ENCODE measurements at regions not wholly inside any gene's neighbourhood (a gene's known extent, or its start where the extent isn't known, plus 50 kb on each side); places are given as distances from the start of the nearest gene placed in this dataset.

DNA sequence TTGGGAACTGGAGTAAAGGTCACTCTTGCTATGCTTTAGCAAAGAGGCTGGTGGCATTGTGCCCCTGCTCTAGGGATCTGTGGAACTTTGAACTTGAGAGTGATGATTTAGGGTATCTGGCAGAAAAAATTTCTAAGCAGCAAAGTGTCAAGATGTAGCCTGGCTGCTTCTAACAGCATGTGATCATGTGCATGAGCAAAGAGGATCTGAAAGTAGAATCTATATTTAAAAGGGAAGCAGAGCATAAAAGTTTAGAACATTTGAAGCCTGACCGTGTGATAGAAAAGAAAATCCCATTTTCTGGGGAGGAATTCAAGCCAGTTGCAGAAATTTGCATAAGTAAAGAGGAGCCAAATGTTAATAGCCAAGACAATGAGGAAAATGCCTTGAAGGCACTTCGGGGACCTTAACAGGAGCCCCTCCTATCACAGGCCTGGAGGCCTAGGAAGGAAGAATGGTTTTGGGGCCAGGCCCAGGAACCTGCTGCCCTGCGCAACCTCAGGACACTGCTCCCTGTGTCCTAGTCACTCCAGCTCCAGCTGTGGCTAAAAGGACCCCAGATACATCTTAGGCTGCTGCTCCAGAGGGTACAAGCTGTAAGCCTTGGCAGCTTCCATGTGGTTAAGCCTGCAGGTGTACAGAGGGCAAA is 212.2 kb upstream of the LINGO1 start:
- H3K27me3 ChIP-seq (ENCODE audit: control insufficient read depth in 1 of 2, insufficient read depth in 2 of 2, low read length in 2 of 2): peaks cover 0 to 4% of the 10 kb centered on the region in 2 donors

GRCh38 chr15:77843546-77843945 is 210.8 kb upstream of the LINGO1 start:
- no peaks in the 10 kb centered on the region for H3K4me1 ChIP-seq (ENCODE audit: control insufficient read depth, insufficient read depth, low read length)
- H3K27ac ChIP-seq (ENCODE audit: low read length): no peak overlapping the region
- H3K27me3 ChIP-seq (ENCODE audit: control insufficient read depth in 1 of 2, insufficient read depth in 2 of 2, low read length in 2 of 2): peaks cover 0 to 4% of the 10 kb centered on the region in 2 donors
- no peak overlapping the region for H3K4me3 ChIP-seq (ENCODE audit: low read length in 2 of 2)
- no peak overlapping the region for H3K9ac ChIP-seq (ENCODE audit: low read length in 2 of 2)
- H3K9me3 ChIP-seq (ENCODE audit: control insufficient read depth in 2 of 2, low read length in 2 of 2): peaks cover 0 to 4% of the 10 kb centered on the region in 2 donors
- H3K36me3 ChIP-seq (ENCODE audit: control insufficient read depth in 2 of 2, insufficient read depth in 2 of 2, low read length in 2 of 2): no peaks in the 10 kb centered on the region

More for the DNA sequence above, 212.2 kb upstream of the LINGO1 start:
- H3K4me1 ChIP-seq (ENCODE audit: control insufficient read depth, insufficient read depth, low read length): no peaks in the 10 kb centered on the region
- H3K9me3 ChIP-seq (ENCODE audit: control insufficient read depth in 2 of 2, low read length in 2 of 2): peaks cover 0 to 4% of the 10 kb centered on the region in 2 donors
- H3K27ac ChIP-seq (ENCODE audit: low read length): no peak overlapping the region
- no peaks in the 10 kb centered on the region for H3K36me3 ChIP-seq (ENCODE audit: control insufficient read depth in 2 of 2, insufficient read depth in 2 of 2, low read length in 2 of 2)
- H3K9ac ChIP-seq (ENCODE audit: low read length in 2 of 2): no peak overlapping the region
- no peak overlapping the region for H3K4me3 ChIP-seq (ENCODE audit: low read length in 2 of 2)

- H3K4me3 ChIP-seq (ENCODE audit: low read length in 2 of 2): no peak overlapping the region
- H3K4me1 ChIP-seq (ENCODE audit: control insufficient read depth, insufficient read depth, low read length): no peaks in the 10 kb centered on the region
- H3K27ac ChIP-seq (ENCODE audit: low read length): no peak overlapping the region
- H3K9me3 ChIP-seq (ENCODE audit: control insufficient read depth in 2 of 2, low read length in 2 of 2): peaks cover 0 to 4% of the 10 kb centered on the region in 2 donors
- H3K36me3 ChIP-seq (ENCODE audit: control insufficient read depth in 2 of 2, insufficient read depth in 2 of 2, low read length in 2 of 2): no peaks in the 10 kb centered on the region
- peaks cover 0 to 13% of the 10 kb centered on the region in 2 donors for H3K27me3 ChIP-seq (ENCODE audit: control insufficient read depth in 1 of 2, insufficient read depth in 2 of 2, low read length in 2 of 2)
- H3K9ac ChIP-seq (ENCODE audit: low read length in 2 of 2): no peak overlapping the region
These were observed 208.5 kb upstream of the LINGO1 start for GRCh38 chr15:77840991-77841775.

GRCh38 chr15:77839970-77840905 is 207.5 kb upstream of the LINGO1 start:
- H3K27ac ChIP-seq (ENCODE audit: low read length): no peak overlapping the region
- peaks cover 0 to 4% of the 10 kb centered on the region in 2 donors for H3K9me3 ChIP-seq (ENCODE audit: control insufficient read depth in 2 of 2, low read length in 2 of 2)
- H3K9ac ChIP-seq (ENCODE audit: low read length in 2 of 2): no peak overlapping the region
- no peaks in the 10 kb centered on the region for H3K4me1 ChIP-seq (ENCODE audit: control insufficient read depth, insufficient read depth, low read length)
- no peak overlapping the region for H3K4me3 ChIP-seq (ENCODE audit: low read length in 2 of 2)
- H3K36me3 ChIP-seq (ENCODE audit: control insufficient read depth in 2 of 2, insufficient read depth in 2 of 2, low read length in 2 of 2): no peaks in the 10 kb centered on the region
- peaks cover 0 to 18% of the 10 kb centered on the region in 2 donors for H3K27me3 ChIP-seq (ENCODE audit: control insufficient read depth in 1 of 2, insufficient read depth in 2 of 2, low read length in 2 of 2)

DNA sequence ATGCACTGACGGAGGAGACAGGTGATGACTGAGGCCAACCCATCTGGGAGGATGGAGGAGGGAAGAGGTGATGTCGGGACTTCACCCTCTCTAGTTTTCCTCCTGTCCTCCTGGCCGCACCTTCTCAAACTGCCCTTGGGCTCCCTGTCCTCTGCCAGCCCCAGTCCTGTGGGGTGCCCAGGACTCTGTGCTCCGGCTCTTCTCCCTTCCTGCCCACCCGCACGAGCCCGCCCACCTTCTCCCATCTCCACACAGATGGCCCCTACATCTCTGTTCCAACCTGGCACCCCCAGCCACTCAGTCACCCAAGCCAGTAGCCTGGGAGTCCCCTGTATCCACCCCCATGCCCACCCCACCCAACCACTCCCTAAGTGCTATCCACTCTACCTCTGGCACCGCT is 206.7 kb upstream of the LINGO1 start:
- Histone ChIP-seq H3K4me3 (ENCODE audit: low read length in 2 of 2) (no peak overlapping the region), H3K27ac (ENCODE audit: low read length) (no peak overlapping the region), H3K36me3 (ENCODE audit: control insufficient read depth in 2 of 2, insufficient read depth in 2 of 2, low read length in 2 of 2) (no peaks in the 10 kb centered on the region), H3K27me3 (ENCODE audit: control insufficient read depth in 1 of 2, insufficient read depth in 2 of 2, low read length in 2 of 2) (peaks cover 0 to 18% of the 10 kb centered on the region in 2 donors), H3K9ac (ENCODE audit: low read length in 2 of 2) (no peak overlapping the region), H3K4me1 (ENCODE audit: control insufficient read depth, insufficient read depth, low read length) (no peaks in the 10 kb centered on the region), H3K9me3 (ENCODE audit: control insufficient read depth in 2 of 2, low read length in 2 of 2) (no peaks in the 10 kb centered on the region)

DNA sequence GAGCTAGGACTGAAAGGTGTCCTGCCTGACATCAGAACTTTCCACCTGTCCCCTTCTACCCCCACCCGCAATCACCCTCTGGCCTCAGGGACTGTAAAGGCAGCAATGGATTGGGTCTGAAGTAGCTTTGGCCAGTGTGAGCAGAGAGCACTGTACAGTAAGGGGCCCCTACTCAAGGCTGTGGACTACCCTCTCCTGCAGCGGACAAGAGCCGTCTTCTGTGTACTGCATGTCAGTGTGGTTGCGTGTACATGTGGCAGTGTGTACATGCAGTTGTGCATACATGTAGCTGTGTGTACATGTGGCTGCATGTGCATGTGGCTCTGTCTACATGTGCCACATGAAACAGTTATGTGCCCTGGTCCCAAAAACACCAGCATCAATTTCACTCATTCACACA is 205.9 kb upstream of the LINGO1 start:
- Histone ChIP-seq H3K9me3 (ENCODE audit: control insufficient read depth in 2 of 2, low read length in 2 of 2) (no peaks in the 10 kb centered on the region), H3K4me1 (ENCODE audit: control insufficient read depth, insufficient read depth, low read length) (no peaks in the 10 kb centered on the region), H3K27ac (ENCODE audit: low read length) (no peak overlapping the region), H3K9ac (ENCODE audit: low read length in 2 of 2) (no peak overlapping the region), H3K27me3 (ENCODE audit: control insufficient read depth in 1 of 2, insufficient read depth in 2 of 2, low read length in 2 of 2) (peaks cover 0 to 18% of the 10 kb centered on the region in 2 donors), H3K36me3 (ENCODE audit: control insufficient read depth in 2 of 2, insufficient read depth in 2 of 2, low read length in 2 of 2) (no peaks in the 10 kb centered on the region), H3K4me3 (ENCODE audit: low read length in 2 of 2) (no peak overlapping the region)

DNA sequence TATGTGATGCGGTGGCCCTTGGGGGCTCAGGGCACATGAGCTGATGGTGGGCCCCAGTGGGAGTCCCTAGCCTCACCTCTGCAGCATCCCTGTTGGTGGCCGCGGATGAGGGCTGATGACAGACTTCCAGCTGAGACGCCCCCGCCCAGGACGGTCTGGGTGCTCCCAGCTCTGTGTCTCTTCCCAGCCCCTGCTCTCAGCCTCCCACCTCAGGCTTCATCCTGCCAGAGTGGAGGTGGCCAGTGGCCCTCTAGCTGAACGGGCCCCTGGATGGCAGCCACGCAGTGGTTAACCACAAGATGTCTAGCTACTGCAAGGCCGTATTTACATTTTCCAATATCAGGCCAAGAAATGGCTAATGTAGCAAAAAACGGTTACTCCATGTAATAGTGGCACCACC is 205.3 kb upstream of the LINGO1 start:
- Histone ChIP-seq H3K4me3 (ENCODE audit: low read length in 2 of 2) (no peak overlapping the region), H3K4me1 (ENCODE audit: control insufficient read depth, insufficient read depth, low read length) (no peaks in the 10 kb centered on the region), H3K36me3 (ENCODE audit: control insufficient read depth in 2 of 2, insufficient read depth in 2 of 2, low read length in 2 of 2) (no peaks in the 10 kb centered on the region), H3K27me3 (ENCODE audit: control insufficient read depth in 1 of 2, insufficient read depth in 2 of 2, low read length in 2 of 2) (peaks cover 0 to 20% of the 10 kb centered on the region in 2 donors), H3K9ac (ENCODE audit: low read length in 2 of 2) (no peak overlapping the region), H3K9me3 (ENCODE audit: control insufficient read depth in 2 of 2, low read length in 2 of 2) (no peaks in the 10 kb centered on the region), H3K27ac (ENCODE audit: low read length) (no peak overlapping the region)

DNA sequence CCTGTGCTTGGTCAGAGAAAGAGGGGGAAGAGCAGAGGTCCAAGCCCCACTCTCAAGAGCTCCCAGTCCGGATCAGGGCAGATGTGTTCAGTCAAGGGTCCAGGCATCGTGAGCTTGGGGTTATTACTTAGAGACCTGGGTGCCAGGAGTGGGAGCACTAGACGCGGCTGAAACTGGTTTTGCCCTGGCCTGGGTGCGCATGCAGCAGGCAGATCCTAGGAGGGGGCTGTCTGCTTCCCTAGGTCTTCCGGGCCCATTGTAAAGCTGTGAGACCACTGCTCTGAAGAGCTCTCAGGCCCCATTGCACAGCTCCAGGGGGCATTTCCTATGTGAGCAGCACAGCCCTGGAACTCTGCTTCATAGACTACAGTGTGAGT is 204.9 kb upstream of the LINGO1 start:
- H3K27me3 ChIP-seq (ENCODE audit: control insufficient read depth in 1 of 2, insufficient read depth in 2 of 2, low read length in 2 of 2): peaks cover 0 to 20% of the 10 kb centered on the region in 2 donors
- no peaks in the 10 kb centered on the region for H3K4me1 ChIP-seq (ENCODE audit: control insufficient read depth, insufficient read depth, low read length)
- no peak overlapping the region for H3K27ac ChIP-seq (ENCODE audit: low read length)
- H3K4me3 ChIP-seq (ENCODE audit: low read length in 2 of 2): no peak overlapping the region
- H3K9me3 ChIP-seq (ENCODE audit: control insufficient read depth in 2 of 2, low read length in 2 of 2): no peaks in the 10 kb centered on the region
- no peak overlapping the region for H3K9ac ChIP-seq (ENCODE audit: low read length in 2 of 2)
- H3K36me3 ChIP-seq (ENCODE audit: control insufficient read depth in 2 of 2, insufficient read depth in 2 of 2, low read length in 2 of 2): no peaks in the 10 kb centered on the region

DNA sequence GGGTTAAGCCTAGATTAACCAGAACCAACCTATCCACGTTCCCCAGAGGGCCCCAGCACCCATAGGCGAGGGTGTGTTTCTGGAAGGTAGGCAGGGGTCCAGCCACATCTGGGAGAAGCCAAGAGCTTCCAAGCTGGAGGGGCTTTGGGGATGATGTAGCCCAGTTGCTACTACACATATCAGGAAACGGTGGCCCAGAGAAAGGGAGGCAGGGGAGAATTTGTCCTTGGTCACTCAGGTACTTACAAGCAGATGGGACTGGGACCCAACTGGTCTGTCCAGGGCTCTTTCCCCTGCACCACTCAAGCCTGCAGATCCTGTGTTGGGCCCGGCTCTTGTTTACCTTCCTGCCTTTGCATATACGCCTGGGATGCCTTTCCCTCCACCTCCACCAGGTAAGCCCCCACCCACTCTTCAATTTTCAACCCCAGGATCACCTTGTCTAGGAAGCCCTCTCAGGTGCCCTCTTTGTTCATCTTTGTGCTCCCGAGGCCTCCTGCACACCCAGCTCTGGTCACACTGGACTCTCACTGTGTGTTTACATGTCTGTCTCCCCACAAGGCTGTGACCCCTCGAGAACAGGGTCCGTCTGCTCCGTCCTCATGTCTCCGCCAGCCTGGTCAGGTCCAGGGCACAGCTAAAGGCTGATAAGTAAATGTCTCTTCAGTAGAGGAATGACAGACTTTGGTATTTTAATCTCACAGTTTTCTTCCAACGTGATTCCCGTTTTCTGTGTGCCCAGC is 204.4 kb upstream of the LINGO1 start:
- Histone ChIP-seq H3K27me3 (ENCODE audit: control insufficient read depth in 1 of 2, insufficient read depth in 2 of 2, low read length in 2 of 2) (peaks cover 0 to 20% of the 10 kb centered on the region in 2 donors), H3K9ac (ENCODE audit: low read length in 2 of 2) (no peak overlapping the region), H3K9me3 (ENCODE audit: control insufficient read depth in 2 of 2, low read length in 2 of 2) (no peaks in the 10 kb centered on the region), H3K27ac (ENCODE audit: low read length) (no peak overlapping the region), H3K4me1 (ENCODE audit: control insufficient read depth, insufficient read depth, low read length) (no peaks in the 10 kb centered on the region), H3K36me3 (ENCODE audit: control insufficient read depth in 2 of 2, insufficient read depth in 2 of 2, low read length in 2 of 2) (no peaks in the 10 kb centered on the region), H3K4me3 (ENCODE audit: low read length in 2 of 2) (no peak overlapping the region)

DNA sequence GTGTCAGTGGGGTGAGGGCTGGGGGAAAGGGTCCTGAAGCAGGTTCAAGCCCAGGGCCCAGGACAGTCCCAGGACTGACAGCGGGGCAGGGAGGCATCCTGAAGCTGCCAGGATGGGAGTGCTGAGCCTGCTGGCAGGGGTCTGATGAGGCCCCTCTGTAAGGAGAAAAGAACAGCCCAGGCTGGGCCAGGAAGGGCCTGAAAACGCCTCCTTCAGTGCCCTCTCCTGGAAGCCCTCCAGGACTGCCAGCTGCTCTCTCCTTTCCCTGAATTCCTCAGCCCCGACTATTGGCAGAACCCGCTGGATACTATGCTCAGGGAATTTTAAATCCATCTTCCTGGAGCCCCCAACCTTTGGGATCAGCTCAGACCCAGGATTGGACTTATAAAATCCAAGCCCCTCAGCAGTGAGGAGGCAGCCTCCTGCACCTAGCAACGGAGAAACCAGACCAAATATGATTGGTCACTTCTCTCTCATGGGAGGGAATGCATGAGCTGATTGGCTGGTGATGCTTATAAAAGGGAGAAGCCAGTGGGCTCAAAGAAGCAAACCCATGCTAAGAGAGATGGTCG is 203.5 kb upstream of the LINGO1 start:
- H3K36me3 ChIP-seq (ENCODE audit: control insufficient read depth in 2 of 2, insufficient read depth in 2 of 2, low read length in 2 of 2): no peaks in the 10 kb centered on the region
- no peaks in the 10 kb centered on the region for H3K4me1 ChIP-seq (ENCODE audit: control insufficient read depth, insufficient read depth, low read length)
- no peaks in the 10 kb centered on the region for H3K9me3 ChIP-seq (ENCODE audit: control insufficient read depth in 2 of 2, low read length in 2 of 2)
- H3K27me3 ChIP-seq (ENCODE audit: control insufficient read depth in 1 of 2, insufficient read depth in 2 of 2, low read length in 2 of 2): peaks cover 0 to 18% of the 10 kb centered on the region in 2 donors
- no peak overlapping the region for H3K4me3 ChIP-seq (ENCODE audit: low read length in 2 of 2)
- no peak overlapping the region for H3K27ac ChIP-seq (ENCODE audit: low read length)
- H3K9ac ChIP-seq (ENCODE audit: low read length in 2 of 2): no peak overlapping the region
